ENCODE measurements at regions not wholly inside any gene's neighbourhood (a gene's known extent, or its start where the extent isn't known, plus 50 kb on each side); places are given as distances from the start of the nearest gene placed in this dataset.

GRCh38 chr1:59180735-59181134 lies 116.2 kb upstream of the FGGY start:
- TF ChIP-seq, protein P1, sequence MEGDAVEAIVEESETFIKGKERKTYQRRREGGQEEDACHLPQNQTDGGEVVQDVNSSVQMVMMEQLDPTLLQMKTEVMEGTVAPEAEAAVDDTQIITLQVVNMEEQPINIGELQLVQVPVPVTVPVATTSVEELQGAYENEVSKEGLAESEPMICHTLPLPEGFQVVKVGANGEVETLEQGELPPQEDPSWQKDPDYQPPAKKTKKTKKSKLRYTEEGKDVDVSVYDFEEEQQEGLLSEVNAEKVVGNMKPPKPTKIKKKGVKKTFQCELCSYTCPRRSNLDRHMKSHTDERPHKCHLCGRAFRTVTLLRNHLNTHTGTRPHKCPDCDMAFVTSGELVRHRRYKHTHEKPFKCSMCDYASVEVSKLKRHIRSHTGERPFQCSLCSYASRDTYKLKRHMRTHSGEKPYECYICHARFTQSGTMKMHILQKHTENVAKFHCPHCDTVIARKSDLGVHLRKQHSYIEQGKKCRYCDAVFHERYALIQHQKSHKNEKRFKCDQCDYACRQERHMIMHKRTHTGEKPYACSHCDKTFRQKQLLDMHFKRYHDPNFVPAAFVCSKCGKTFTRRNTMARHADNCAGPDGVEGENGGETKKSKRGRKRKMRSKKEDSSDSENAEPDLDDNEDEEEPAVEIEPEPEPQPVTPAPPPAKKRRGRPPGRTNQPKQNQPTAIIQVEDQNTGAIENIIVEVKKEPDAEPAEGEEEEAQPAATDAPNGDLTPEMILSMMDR (IDR thresholded peaks at IDR 0.05; ENCODE audit: control extremely low read depth in 1 of 3, insufficient read depth in 1 of 3, low read depth in 1 of 3, low read length in 3 of 3) = no peak
- no peak for TF ChIP-seq SP1 (IDR thresholded peaks at IDR 0.05; ENCODE audit: low read depth, low read length)
- TF ChIP-seq RAD21 (IDR thresholded peaks at IDR 0.05 in 1 of 2, conservative IDR thresholded peaks at IDR 0.05 in 1 of 2; ENCODE audit: low read depth in 2 of 2, low read length in 2 of 2) = no peak
- no peak for TF ChIP-seq CHD2 (IDR thresholded peaks at IDR 0.05; ENCODE audit: low read length)
- TF ChIP-seq EP300 (IDR thresholded peaks at IDR 0.05; ENCODE audit: borderline replicate concordance in 1 of 2, low read depth in 2 of 2, low read length in 2 of 2) = no peak

All from H1 (cell line).